ENCODE measurements at regions not wholly inside any gene's neighbourhood (a gene's known extent, or its start where the extent isn't known, plus 50 kb on each side); places are given as distances from the start of the nearest gene placed in this dataset.

- no CpG with 5 or more reads among the region's 2 CpGs for WGBS (ENCODE audit: insufficient coverage)
- POLR2A ChIA-PET: no interaction called here
- H3K36me3 ChIP-seq (replicated peaks in 1 of 2; ENCODE audit: control extremely low read depth in 1 of 2, control insufficient read depth in 1 of 2, extremely low read depth in 1 of 2, insufficient read depth in 2 of 2, low read length in 1 of 2): peaks cover 0 to 2% of the 10 kb centered on the region in 2 experiments
Measured at GRCh38 chr5:124692950-124693349, 53.5 kb downstream of the ZNF608 start.

GRCh38 chr5:124692324-124692723 is 54.1 kb downstream of the ZNF608 start:
- Histone ChIP-seq H3K36me3 (replicated peaks in 1 of 2; ENCODE audit: control extremely low read depth in 1 of 2, control insufficient read depth in 1 of 2, extremely low read depth in 1 of 2, insufficient read depth in 2 of 2, low read length in 1 of 2) (peaks cover 0 to 2% of the 10 kb centered on the region in 2 experiments), H4K20me1 (ENCODE audit: control insufficient read depth, insufficient read depth, low read length, poor library complexity, severe bottlenecking) (no peaks in the 10 kb centered on the region), H3K9me3 (ENCODE audit: control extremely low read depth in 1 of 3, control insufficient read depth in 2 of 3, insufficient read depth in 1 of 3, low read length in 2 of 3) (no peaks in the 10 kb centered on the region), H3K79me2 (ENCODE audit: control insufficient read depth, insufficient read depth, low read length) (peaks cover 86% of the 10 kb centered on the region), H3K27me3 (replicated peaks in 1 of 4; ENCODE audit: control extremely low read depth in 1 of 4, control insufficient read depth in 3 of 4, insufficient read depth in 4 of 4, low read length in 3 of 4) (no peaks in the 10 kb centered on the region), H3K4me1 (ENCODE audit: control insufficient read depth in 2 of 2, insufficient read depth in 2 of 2, low read length in 2 of 2) (no peaks in the 10 kb centered on the region), H3K4me2 (replicated peaks; ENCODE audit: low read depth, low read length, poor library complexity, severe bottlenecking) (no peak overlapping the region), H3K4me3 (ENCODE audit: control extremely low read depth in 1 of 5, extremely low read depth in 1 of 5, insufficient read depth in 1 of 5, low read depth in 2 of 5, low read length in 4 of 5) (no peak overlapping the region), H3K9ac (ENCODE audit: low read length) (no peak overlapping the region), H2AFZ (ENCODE audit: insufficient read depth, low read depth, low read length, poor library complexity, severe bottlenecking) (no peak overlapping the region), H3K27ac (ENCODE audit: low read length in 2 of 2) (no peak overlapping the region)
- ChIA-PET POLR2A (no interaction called here), CTCF (no interaction called here)
- Mint-ChIP-seq H3K27me3 (no peaks in the 10 kb centered on the region), H3K27ac (no peak overlapping the region), H3K9me3 (ENCODE audit: insufficient read depth) (no peaks in the 10 kb centered on the region), H3K4me3 (no peak overlapping the region), H3K4me1 (peaks cover 20% of the 10 kb centered on the region)
- DNase-seq (no peak), ATAC-seq (ENCODE audit: low read depth) (no peak)
- TF ChIP-seq CTCF (IDR thresholded peaks at IDR 0.05) (no peak), EZH2 (IDR thresholded peaks at IDR 0.05; ENCODE audit: borderline replicate concordance, insufficient read depth, low read depth, low read length, poor library complexity, severe bottlenecking) (no peak)
- WGBS (ENCODE audit: insufficient coverage): no CpG with 5 or more reads among the region's 3 CpGs
- intact Hi-C loops (cut with micrococcal nuclease): no loop called here

More at GRCh38 chr5:124692950-124693349, 53.5 kb downstream of the ZNF608 start:
- Histone ChIP-seq H2AFZ (ENCODE audit: insufficient read depth, low read depth, low read length, poor library complexity, severe bottlenecking) (no peak overlapping the region), H3K79me2 (ENCODE audit: control insufficient read depth, insufficient read depth, low read length) (peaks cover 85% of the 10 kb centered on the region), H3K27ac (ENCODE audit: low read length in 2 of 2) (no peak overlapping the region), H3K4me3 (ENCODE audit: control extremely low read depth in 1 of 5, extremely low read depth in 1 of 5, insufficient read depth in 1 of 5, low read depth in 2 of 5, low read length in 4 of 5) (no peak overlapping the region), H4K20me1 (ENCODE audit: control insufficient read depth, insufficient read depth, low read length, poor library complexity, severe bottlenecking) (no peaks in the 10 kb centered on the region), H3K4me2 (replicated peaks; ENCODE audit: low read depth, low read length, poor library complexity, severe bottlenecking) (no peak overlapping the region), H3K27me3 (replicated peaks in 1 of 4; ENCODE audit: control extremely low read depth in 1 of 4, control insufficient read depth in 3 of 4, insufficient read depth in 4 of 4, low read length in 3 of 4) (no peaks in the 10 kb centered on the region), H3K4me1 (ENCODE audit: control insufficient read depth in 2 of 2, insufficient read depth in 2 of 2, low read length in 2 of 2) (no peaks in the 10 kb centered on the region), H3K9ac (ENCODE audit: low read length) (no peak overlapping the region), H3K9me3 (ENCODE audit: control extremely low read depth in 1 of 3, control insufficient read depth in 2 of 3, insufficient read depth in 1 of 3, low read length in 2 of 3) (no peaks in the 10 kb centered on the region)
- Mint-ChIP-seq H3K4me3 (no peak overlapping the region), H3K4me1 (peaks cover 19% of the 10 kb centered on the region), H3K27me3 (no peaks in the 10 kb centered on the region), H3K27ac (no peak overlapping the region), H3K9me3 (ENCODE audit: insufficient read depth) (no peaks in the 10 kb centered on the region)
- intact Hi-C loops (cut with micrococcal nuclease): no loop called here
- DNase-seq (no peak), ATAC-seq (ENCODE audit: low read depth) (no peak)
- no peak for TF ChIP-seq EZH2 (IDR thresholded peaks at IDR 0.05; ENCODE audit: borderline replicate concordance, insufficient read depth, low read depth, low read length, poor library complexity, severe bottlenecking)
- TF ChIP-seq CTCF (IDR thresholded peaks at IDR 0.05): no peak
- CTCF ChIA-PET: no interaction called here
